Left cardiac atrium (tissue), 4 donors: ENCODE measurements at regions not wholly inside any gene's neighbourhood (a gene's known extent, or its start where the extent isn't known, plus 50 kb on each side); places are given as distances from the start of the nearest gene placed in this dataset.
"Not testable (repeated sequence)": the region's sequence is repeated elsewhere in the genome, so short reads cannot be mapped to it uniquely, and the experiment has no call there.

ENCODE experiments used
- ATAC-seq, 2 donors: fragments of 200-7000 bp; cut with Tn5 transposase; one replicate each; pipeline ENCODE4 v1.9.1; 2020; ENCODE audit warnings: mild to moderate bottlenecking in 2 of 2, moderate library complexity in 2 of 2
- DNase-seq: peaks from one replicate; pipeline ENCODE4 v3.0.0-alpha.2; 2020
- intact Hi-C, 2 donors: fragments of 100-400 bp; cut with DNase I; formaldehyde crosslinking; loops; one replicate each; pipeline versions ENCODE4 v1.14.1 to v1.15.1; 2022 to 2023
- donor health status: DM: no; HTN: yes; CAD: no.
- donor health status: DM: no; HTN: yes; CAD: no; lungs with severe emphysema.
- donor health status: DM: yes; HTN: yes; CAD: no.
- donor health status: Dilated cardiomyopathy.

DNA sequence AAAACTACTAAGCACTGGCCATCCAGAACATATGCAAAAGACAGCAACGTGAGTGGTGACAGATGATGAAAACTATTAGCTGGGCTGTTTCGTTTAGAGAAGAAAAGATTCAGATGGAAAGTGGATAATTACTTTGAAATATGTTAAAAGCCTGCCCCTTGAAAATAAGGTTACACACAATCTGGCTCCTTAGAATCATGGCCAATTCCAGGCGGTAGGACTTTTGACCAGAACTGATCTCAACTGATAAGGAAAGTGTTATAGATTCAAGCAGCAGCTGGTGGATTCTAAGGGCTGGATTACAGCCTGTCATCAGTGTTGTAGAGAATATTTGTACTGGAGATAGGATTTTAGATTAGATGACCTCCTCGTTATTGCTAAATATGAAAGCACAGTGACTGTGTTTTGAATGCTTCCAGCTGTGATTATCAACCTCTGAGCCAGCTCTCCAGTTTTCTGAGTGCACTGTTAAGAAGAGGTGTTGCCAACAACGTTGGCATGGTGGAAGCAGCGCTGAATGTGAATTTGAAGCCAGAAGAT is 75.1 kb downstream of the KBTBD2 start:
- peak; percentile 33 to 61 for ATAC-seq
- DNase-seq = not testable (repeated sequence)

DNA sequence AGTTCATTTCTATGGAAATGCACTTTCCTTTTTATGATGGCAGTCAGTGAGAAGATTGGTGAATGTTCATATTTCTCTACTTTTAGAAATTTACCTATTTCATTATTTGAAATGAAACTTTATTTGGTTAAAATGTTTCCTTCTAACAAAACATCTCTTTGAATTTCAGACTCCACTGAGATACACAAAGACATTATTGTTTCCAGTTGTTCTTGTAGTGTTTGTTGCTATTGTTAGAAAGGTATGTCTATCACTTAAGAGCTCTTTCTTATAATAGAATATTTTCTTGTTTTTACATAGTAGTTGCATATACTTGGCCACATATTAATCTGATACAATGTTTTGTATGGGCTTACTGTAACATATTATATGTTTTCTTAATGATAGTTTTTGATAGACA is 76.8 kb downstream of the KBTBD2 start:
- ATAC-seq, intact Hi-C loops, DNase-seq: not testable (repeated sequence)

More for the DNA sequence above, 75.1 kb downstream of the KBTBD2 start:
- intact Hi-C loops = not testable (repeated sequence)

DNA sequence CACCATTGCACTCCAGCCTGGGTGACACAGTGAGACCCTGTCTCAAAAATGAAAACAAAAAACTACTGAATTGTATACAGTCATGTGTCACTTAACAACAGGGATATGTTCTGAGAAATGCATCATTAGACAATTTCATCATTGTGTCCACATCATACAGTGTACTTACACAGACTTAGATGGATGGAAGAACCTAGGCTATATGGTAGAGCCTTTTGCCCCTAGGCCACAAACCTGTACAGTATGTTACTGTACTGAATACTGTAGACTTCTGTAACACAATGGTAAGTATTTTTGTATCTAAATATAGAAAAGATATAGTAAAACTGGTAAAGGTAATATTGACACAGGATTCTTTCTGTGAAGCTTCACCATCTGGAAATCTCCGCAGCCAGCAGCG is 81.7 kb downstream of the KBTBD2 start:
- DNase-seq (no peak), ATAC-seq (no peak)
- intact Hi-C loops = no loop called here

DNA sequence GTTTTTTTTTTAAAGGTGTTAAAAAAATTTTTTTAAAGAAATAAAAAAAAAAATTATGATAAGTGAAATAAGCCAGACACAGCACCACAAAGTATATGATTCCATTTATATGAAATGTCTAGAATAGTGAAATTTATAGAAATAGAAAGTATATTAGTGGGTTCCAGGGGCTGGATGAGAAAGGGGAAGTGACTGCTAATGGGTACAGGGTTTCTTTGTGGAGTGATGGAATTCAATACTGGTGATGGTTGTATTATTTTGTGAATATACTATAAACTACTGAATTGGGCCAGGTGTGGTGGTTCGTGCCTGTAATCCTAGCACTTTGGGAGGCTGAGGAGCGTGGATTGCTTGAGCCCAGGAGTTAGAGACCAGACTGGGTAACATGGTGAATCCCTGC is 82.2 kb downstream of the KBTBD2 start:
- no peak for ATAC-seq
- DNase-seq = no peak
- intact Hi-C loops = no loop called here

DNA sequence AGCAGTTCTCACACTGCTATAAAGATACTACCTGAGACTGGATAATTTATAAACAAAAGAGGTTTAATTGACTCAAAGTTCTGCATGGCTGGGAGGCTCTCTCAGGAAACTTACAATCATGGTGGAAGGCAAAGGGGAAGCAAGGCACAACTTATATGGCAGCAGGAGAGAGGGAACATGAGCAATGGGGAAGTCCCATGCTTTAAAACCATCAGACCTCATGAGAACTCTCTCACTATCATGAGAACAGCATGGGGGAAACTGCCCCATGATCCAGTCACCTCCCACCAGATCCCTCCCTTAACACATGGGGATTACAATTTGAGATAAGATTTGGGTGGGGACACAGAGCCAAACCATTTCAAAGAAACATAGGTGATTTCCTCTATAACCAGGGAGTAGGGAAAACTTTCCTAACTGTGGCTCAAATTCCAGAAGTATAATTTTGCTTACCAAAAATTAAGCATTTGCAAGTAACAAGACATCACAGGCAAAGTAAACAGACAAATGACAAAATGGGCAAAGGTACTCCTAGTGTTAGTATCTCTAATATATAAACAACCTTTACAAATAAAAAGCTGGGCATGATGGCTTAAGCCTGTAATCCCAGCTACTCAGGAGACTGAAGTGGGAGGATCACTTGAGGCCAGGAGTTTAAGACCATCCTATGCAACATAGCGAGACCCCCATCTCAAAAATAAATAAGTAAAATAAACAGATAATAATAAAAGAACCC is 88.0 kb downstream of the KBTBD2 start:
- intact Hi-C loops = no loop called here
- no peak for ATAC-seq
- DNase-seq = no peak

DNA sequence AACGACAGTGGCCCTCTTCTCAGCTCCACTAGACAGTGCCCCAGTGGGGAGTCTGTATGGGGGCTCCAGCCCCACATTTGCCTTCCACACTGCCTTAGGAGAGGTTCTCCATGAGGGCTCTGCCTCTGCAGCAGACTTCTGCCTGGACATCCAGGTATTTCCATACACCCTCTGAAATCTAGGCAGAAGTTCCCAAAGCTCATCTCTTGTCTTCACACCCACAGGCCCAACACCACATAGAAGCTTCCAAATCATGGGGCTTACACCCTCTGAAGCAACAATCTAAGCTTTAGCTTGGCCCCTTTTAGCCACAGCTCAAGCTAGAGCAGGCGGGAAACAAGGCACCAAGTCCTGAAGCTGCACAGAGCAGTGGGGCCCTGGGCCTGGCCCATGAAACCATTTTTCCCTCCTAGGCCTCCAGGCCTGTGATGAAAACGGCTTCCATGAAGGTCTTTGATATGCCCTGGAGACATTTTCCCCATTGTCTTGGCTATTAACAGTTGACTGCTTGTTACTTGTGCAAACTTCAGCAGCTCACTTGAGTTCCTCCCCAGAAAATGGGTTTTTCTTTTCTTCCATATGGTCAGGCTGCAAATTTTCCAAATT is 89.2 kb downstream of the KBTBD2 start:
- ATAC-seq (no peak), DNase-seq (no peak)
- intact Hi-C loops = no loop called here

DNA sequence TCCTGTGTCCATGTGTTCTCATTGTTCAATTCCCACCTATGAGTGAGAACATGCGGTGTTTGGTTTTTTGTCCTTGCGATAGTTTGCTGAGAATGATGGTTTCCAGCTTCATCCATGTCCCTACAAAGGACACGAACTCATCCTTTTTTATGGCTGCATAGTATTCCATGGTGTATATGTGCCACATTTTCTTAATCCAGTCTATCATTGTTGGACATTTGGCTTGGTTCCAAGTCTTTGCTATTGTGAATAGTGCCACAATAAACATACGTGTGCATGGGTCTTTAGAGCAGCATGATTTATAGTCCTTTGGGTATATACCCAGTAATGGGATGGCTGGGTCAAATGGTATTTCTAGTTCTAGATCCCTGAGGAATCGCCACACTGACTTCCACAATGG is 98.5 kb downstream of the KBTBD2 start:
- ATAC-seq, DNase-seq, intact Hi-C loops: not testable (repeated sequence)

DNA sequence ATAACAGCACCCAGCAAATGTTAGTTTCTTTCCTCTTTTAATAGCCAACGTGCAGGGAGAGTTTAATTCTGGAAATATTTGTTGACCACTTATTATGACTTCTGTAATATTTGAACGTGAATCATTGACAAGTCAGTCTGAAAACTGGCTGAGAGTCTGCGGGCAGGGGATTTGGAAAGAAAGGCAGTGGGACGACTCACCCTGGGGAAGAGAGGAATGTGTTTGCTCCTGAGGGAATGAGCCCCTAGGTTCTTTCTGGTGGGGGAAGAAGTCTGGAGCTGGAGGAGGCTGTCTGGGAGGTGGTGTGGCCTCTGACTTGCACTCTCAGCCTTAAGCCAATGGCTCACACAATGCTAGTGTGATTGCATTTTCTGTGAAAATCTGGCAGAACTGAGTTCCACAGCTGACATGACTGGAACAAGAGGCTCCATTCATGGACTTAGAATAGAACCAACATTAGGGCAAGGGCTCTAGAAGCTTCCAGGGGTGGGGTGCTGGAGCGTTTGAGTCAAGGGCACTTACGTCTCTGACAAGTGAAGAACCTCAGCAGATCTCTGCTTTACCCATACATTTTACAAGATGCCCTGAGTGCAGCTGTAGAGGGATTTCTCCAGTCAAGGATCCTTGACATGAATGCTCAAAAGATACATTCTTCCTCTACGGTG is 100.7 kb downstream of the KBTBD2 start:
- intact Hi-C loops, DNase-seq: not testable (repeated sequence)
- peak in 1 of 2 donors; percentile 30 for ATAC-seq

DNA sequence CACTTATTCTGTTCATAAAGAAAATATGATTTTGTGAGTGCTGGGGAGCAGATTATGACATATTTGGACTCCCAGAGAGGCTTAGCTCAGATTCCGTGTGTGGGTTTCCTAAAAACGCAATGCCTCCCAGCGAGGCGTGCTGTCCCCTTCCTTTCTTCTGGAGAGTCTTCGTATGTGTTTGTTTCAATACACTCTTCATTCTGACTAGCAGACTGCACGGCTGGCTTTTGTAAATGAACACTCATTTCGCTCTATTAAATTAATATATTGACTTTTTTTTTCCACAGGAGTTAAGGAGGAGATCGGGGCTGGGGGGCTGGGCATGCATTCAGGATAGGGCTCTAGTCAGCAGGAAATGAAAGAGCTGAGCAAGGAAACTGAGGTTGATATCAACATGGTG is 102.3 kb downstream of the KBTBD2 start:
- DNase-seq, ATAC-seq, intact Hi-C loops: not testable (repeated sequence)

DNA sequence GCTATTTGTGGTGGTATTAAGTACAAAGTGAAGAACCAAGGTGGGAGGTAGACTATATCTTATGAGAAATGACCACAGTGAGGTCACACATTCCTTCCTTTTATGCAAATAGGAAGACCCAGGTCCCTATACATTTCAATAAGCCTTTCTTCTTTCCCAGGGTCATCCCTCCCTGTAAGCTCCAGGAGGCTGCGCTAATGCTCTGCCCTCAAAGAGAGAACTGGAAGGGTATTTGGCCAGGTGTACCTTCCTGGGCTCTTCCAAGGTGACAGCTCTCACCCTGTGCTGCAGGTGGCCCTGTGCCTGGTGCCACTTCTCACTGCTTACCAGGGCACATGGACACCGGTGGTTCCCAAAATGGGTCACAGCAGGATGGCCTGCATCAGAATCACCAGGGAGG is 103.4 kb downstream of the KBTBD2 start:
- DNase-seq = not testable (repeated sequence)

DNA sequence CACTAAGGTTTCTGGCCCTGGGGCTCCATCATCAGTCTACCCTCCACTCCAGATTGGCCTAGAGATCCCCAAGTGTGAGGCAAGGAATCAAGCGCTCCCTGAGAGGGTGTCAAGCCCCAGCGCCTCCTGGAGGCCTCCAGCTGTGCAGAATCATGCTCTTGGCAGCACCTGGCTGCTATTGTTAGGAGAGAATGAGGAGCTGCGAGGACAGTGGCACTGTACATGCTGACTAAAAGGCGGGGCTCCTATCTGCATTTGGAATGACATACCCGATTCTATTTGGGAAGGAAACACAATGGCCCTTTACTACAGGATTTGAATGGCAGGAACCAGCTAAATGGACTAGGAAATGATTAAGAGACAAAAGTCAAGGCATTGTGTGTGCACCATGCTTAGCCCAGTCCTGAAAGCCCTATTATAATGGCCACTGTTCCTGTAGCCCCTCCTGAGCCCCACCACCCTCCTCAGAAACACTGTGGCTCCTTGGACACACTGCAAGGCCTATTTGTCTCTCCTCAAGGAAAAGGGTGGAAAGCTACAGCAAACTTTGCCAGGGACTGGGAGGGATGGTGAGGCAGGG is 106.1 kb downstream of the KBTBD2 start:
- DNase-seq, ATAC-seq, intact Hi-C loops: not testable (repeated sequence)

More for the DNA sequence above, 103.4 kb downstream of the KBTBD2 start:
- intact Hi-C loops, ATAC-seq: not testable (repeated sequence)

DNA sequence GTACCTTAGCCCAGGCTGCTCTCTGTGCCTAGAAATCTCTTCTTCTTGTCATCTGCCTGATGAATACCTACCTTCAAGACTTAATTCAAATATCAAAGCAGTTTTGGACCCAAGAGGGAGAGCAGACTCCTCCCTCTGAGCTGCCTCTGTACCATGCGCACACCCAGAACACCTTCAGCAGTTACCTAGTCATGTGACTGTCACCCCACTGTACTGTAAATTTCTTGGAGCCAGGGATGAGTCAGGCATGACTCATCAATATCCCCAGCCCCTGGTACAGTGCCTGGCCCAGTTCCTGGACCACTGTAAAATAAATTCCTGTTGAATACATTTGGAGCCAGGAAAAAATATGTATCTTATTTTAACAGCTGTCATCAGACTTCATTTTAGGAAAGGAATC is 111.7 kb downstream of the KBTBD2 start:
- intact Hi-C loops = loop anchor here in 1 of 2 donors (10.0 kb wide), 1 partner anchor 325 kb away; the partner anchor contains the start of gene RP9
- peak in 1 of 2 donors; percentile 62 for ATAC-seq
- not testable (repeated sequence) for DNase-seq

DNA sequence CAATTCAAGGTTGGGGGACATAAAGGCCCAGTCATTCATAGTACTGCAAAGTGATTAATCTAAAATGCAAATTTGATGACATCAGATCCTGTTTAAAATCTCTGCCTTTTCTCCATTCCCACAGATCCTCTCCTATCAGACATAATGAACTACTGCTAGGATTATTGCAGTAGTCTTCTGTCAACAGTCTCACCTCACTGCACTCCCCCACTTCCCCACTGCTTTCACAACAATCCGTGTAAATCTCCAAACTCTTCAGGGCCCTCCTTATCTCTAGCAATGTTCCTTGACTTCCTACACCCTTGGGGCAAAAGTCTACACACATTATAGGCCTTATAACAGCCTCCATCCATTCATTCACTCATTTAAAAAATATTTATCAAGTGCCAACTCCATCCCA is 112.4 kb downstream of the KBTBD2 start:
- DNase-seq = no peak
- intact Hi-C loops = loop anchor here in 1 of 2 donors (10.0 kb wide), 1 partner anchor 326 kb away; the partner anchor contains the start of gene RP9
- ATAC-seq = no peak

DNA sequence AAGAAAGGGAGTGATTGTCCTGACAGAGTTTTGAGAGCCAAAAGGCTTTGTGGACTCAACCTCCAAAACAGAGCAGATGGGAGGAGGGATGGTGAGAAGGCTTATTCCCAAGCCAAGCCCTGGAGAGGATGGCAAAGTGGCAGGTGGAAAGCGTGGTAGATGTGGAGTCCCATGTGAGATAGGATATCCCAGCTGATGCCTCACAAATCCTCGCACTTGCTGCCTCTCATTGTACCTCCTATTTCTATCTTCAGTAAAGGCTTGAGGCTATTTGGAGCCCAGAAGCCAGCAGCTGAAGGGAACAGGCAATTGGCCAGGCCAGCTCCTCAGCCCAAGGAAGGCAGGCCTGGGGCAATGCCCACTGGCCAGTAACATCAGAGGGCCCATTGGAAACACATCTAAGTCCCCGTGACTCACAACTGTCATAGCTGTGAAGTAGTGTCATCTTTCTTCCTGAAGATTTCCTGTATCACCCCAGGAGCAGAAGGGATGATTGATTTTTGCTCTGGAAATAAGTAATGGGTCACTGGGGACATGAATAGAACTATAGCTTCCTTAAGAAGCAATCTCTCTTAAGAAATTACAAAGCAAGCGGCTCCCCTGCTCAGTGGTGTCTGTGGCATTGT is 114.4 kb downstream of the KBTBD2 start:
- intact Hi-C loops = loop anchor here in 1 of 2 donors (10.0 kb wide), 1 partner anchor 328 kb away; the partner anchor contains the start of gene RP9
- not testable (repeated sequence) for ATAC-seq

DNA sequence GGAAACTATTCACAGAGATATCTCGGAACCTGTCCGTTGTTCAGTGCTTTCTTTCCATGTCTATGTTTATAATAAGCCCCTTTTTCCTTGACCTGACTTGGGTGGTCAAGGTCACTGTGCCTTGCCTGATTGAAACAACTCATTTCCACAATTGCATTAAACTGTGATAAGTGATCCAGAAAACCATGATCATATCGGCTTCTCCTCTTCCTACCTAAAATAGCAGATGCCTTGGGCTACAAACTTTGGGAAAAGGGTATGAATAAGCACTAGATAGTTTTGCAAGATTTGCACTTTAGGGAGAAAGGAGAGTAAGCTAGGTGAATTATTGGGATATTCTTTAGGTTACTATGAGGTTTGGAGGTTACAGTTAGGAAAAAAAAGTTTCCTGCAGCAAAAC is 115.2 kb downstream of the KBTBD2 start:
- not testable (repeated sequence) for DNase-seq, ATAC-seq
- intact Hi-C loops = loop anchor here in 1 of 2 donors (10.0 kb wide), 1 partner anchor 328 kb away; the partner anchor contains the start of gene RP9

More for the DNA sequence above, 114.4 kb downstream of the KBTBD2 start:
- DNase-seq = not testable (repeated sequence)

DNA sequence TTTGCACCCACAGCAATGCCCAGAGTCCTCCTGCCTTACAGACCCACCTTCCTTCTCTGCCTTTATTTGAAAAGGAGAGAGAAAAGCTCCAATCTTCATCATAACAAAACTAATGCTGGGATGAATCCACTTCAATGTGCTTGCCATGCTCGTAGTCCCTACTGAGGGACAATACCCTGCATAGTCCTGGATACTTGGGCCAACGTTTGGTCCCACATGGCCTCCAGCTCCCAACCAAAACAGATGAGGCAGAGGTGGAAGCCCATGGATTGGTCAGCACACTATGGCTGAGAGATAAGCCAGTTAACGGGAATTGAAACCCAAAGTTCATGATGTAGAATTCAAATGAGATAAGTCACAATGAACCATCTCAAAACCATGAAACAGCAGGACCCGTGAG is 115.8 kb downstream of the KBTBD2 start:
- DNase-seq, ATAC-seq: not testable (repeated sequence)
- intact Hi-C loops = loop anchor here in 1 of 2 donors (10.0 kb wide), 1 partner anchor 329 kb away; the partner anchor contains the start of gene RP9

DNA sequence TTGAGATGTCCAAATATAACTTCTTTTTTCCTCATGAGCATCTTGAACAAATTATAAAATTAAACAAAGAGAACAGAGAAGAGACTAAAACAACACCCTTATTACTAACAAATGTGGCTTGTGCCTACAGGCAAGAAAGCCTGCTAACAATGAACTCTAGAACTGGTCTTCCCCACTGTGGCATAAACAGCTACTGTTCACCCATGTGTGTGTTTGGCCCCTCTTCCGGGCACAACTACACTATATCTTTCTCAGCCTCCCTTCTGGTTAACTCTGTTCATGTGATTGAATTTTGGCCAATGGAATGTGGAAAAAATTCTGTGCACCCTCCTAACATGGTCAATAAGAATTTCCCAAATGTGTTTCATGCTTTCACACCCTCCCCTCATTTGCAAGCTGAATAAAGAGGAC is 117.0 kb downstream of the KBTBD2 start:
- DNase-seq = no peak
- intact Hi-C loops = loop anchor here in 1 of 2 donors (10.0 kb wide), 1 partner anchor 330 kb away; the partner anchor contains the start of gene RP9
- no peak for ATAC-seq

DNA sequence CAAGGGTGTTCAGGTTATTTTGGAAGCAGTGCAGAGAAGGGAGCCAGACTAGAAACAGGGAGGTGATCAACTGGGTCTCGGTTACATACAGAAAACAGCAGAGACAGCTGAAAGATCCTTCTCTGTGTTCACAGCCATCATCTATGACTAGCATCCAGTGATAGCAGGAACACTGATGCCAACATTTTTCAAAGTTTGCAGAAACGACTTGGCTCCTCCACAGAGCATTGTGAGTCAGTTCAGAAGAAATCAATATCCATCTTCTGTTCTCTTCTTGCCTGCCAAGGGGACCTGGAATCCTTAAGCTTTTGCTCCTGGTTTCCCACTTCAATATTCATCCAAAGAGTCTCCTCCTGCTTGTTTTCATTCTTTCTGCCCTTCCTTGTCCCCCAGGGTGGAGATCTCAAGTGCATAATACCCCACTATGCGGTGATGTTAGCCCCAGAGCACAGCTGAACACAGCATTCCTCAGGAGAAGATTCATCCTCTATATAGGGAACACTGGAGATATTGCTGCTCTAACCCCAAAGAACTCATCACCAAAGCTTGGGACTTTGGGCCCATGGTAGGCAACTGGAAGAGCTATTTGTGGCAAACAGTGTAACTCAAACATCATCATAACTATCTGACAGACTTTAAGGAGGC is 122.6 kb downstream of the KBTBD2 start:
- ATAC-seq, DNase-seq, intact Hi-C loops: not testable (repeated sequence)
